Right lobe of liver (tissue), 4 donors: ENCODE measurements at regions not wholly inside any gene's neighbourhood (a gene's known extent, or its start where the extent isn't known, plus 50 kb on each side); places are given as distances from the start of the nearest gene placed in this dataset.

Experiments
- CTCF ChIP-seq, 4 donors: fragments of 200-600 bp in 3 of 4; fragments of 450-650 bp in 1 of 4; IDR thresholded peaks; one replicate each; pipeline versions ENCODE4 v1.5.1 to v1.8.0; 2016 to 2022; ENCODE audit warnings: antibody characterized with exemption in 4 of 4, mild to moderate bottlenecking in 2 of 4
- POLR2A ChIP-seq: fragments of 450-650 bp; IDR thresholded peaks from one replicate; pipeline ENCODE4 v1.6.1; 2017; ENCODE audit warnings: antibody characterized with exemption, mild to moderate bottlenecking
- donor health status: DM: no; HTN: no; CAD: no.
- donor health status: DM: no; HTN: no; CAD: no.
- donor health status: DM: no; HTN: yes; CAD: no.

GRCh38 chr2:61693744-61694143 is 155.6 kb upstream of the XPO1 start:
- TF ChIP-seq CTCF (IDR thresholded peaks at IDR 0.05) (no peak), POLR2A (no peak)
